PC-9 (cell line): ENCODE measurements at regions not wholly inside any gene's neighbourhood (a gene's known extent, or its start where the extent isn't known, plus 50 kb on each side); places are given as distances from the start of the nearest gene placed in this dataset.

Source experiments
- EZH2 ChIP-seq: fragments of 200-600 bp; sonication (generic); IDR thresholded peaks from 2 replicates; pipeline ENCODE4 v1.8.0; 2017; ENCODE audit warnings: antibody characterized with exemption, low read depth
- TF ChIP-seq, protein P1 (sequence below): fragments of 200-600 bp; sonication (generic); conservative IDR thresholded peaks from 2 replicates; pipeline ENCODE4 v1.6.1; 2017; ENCODE audit warnings: mixed run types, antibody characterized with exemption, mild to moderate bottlenecking, moderate library complexity

DNA sequence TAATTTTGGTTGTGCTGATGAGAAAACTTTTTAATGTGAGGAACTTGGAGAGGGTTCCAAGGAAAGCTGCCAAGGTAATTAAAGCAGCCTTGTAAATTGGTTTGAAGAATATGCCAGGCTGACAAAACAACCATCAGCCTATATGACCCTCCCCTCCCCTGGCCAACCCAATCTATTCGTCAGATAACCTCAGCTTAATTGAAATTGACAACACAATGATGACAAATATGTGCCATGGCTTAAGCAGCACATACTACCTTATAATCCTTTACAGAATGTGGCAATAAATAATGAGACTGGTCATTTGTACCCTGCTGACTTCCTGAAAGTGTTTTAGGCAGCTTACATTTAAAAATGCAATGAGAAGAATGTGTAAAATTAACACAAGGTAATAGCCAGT, 118.2 kb downstream of the EFHB start:
- TF ChIP-seq EZH2: no peak
- TF ChIP-seq, protein P1, sequence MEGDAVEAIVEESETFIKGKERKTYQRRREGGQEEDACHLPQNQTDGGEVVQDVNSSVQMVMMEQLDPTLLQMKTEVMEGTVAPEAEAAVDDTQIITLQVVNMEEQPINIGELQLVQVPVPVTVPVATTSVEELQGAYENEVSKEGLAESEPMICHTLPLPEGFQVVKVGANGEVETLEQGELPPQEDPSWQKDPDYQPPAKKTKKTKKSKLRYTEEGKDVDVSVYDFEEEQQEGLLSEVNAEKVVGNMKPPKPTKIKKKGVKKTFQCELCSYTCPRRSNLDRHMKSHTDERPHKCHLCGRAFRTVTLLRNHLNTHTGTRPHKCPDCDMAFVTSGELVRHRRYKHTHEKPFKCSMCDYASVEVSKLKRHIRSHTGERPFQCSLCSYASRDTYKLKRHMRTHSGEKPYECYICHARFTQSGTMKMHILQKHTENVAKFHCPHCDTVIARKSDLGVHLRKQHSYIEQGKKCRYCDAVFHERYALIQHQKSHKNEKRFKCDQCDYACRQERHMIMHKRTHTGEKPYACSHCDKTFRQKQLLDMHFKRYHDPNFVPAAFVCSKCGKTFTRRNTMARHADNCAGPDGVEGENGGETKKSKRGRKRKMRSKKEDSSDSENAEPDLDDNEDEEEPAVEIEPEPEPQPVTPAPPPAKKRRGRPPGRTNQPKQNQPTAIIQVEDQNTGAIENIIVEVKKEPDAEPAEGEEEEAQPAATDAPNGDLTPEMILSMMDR: no peak
